Keratinocyte (primary cell): ENCODE measurements at regions not wholly inside any gene's neighbourhood (a gene's known extent, or its start where the extent isn't known, plus 50 kb on each side); places are given as distances from the start of the nearest gene placed in this dataset.

Experiments used
- DNase-seq: peaks from one replicate; pipeline ENCODE4 v3.0.0-alpha.2; 2011; ENCODE audit warnings: low read depth, missing footprints, low spot score
- FAIRE-seq: peaks from 2 replicates; lab custom pipeline; 2011; peaks lifted over from hg19 to GRCh38; lab: Jason Lieb, UNC
- H2AFZ ChIP-seq: 2 replicates; pipeline ENCODE4 v1.6.0; 2012; ENCODE audit warnings: low read length, control low read depth, inconsistent platforms; ENCODE audit not compliant: control insufficient read depth
- H3K27ac ChIP-seq: 2 replicates; pipeline ENCODE4 v1.5.1; 2011; ENCODE audit warnings: low read length; ENCODE audit not compliant: control insufficient read depth, insufficient read depth
- H3K27me3 ChIP-seq: 3 replicates; pipeline ENCODE4 v1.6.0; 2011; ENCODE audit warnings: low read length; ENCODE audit not compliant: control insufficient read depth, insufficient read depth; ENCODE audit errors: extremely low read depth
- H3K36me3 ChIP-seq, 2 experiments: 2 replicates in 1 of 2; 3 replicates in 1 of 2; pipeline ENCODE4 v1.5.1; 2011; ENCODE audit warnings: low read length in 2 of 2, mild to moderate bottlenecking in 1 of 2; ENCODE audit not compliant: control insufficient read depth in 2 of 2, insufficient read depth in 2 of 2; ENCODE audit errors: extremely low read depth in 1 of 2
- H3K4me1 ChIP-seq: 3 replicates; pipeline ENCODE4 v1.5.1; 2011; ENCODE audit warnings: low read length; ENCODE audit not compliant: control insufficient read depth, insufficient read depth; ENCODE audit errors: extremely low read depth
- H3K4me2 ChIP-seq: 3 replicates; pipeline ENCODE4 v1.6.0; 2011; ENCODE audit warnings: low read depth, low read length; ENCODE audit not compliant: control insufficient read depth, insufficient read depth; ENCODE audit errors: extremely low read depth
- H3K4me3 ChIP-seq, 3 experiments: fragments of 200-600 bp in 1 of 3; sonication (generic) in 1 of 3; 2 replicates in 2 of 3; 3 replicates in 1 of 3; pipeline ENCODE4 v1.5.1; 2011 to 2016; ENCODE audit warnings: low read length in 3 of 3, mild to moderate bottlenecking in 3 of 3, control low read depth in 2 of 3, inconsistent platforms in 1 of 3, low read depth in 1 of 3, mixed read lengths in 1 of 3, mixed run types in 1 of 3, moderate library complexity in 1 of 3; ENCODE audit not compliant: control insufficient read depth in 2 of 3, insufficient read depth in 2 of 3; ENCODE audit errors: extremely low read depth in 1 of 3
- H3K79me2 ChIP-seq: 2 replicates; pipeline ENCODE4 v1.6.0; 2012; ENCODE audit warnings: low read length; ENCODE audit not compliant: control insufficient read depth, insufficient read depth
- H3K9ac ChIP-seq: 3 replicates; pipeline ENCODE4 v1.6.0; 2011; ENCODE audit warnings: low read length; ENCODE audit not compliant: control insufficient read depth, insufficient read depth; ENCODE audit errors: extremely low read depth
- H3K9me1 ChIP-seq: 3 replicates; pipeline ENCODE4 v1.6.0; 2011; ENCODE audit warnings: low read length; ENCODE audit not compliant: control insufficient read depth, insufficient read depth; ENCODE audit errors: extremely low read depth
- H3K9me3 ChIP-seq: 2 replicates; pipeline ENCODE4 v1.5.1; 2012; ENCODE audit warnings: low read depth, low read length; ENCODE audit not compliant: control insufficient read depth
- H4K20me1 ChIP-seq: 3 replicates; pipeline ENCODE4 v1.6.0; 2011; ENCODE audit warnings: low read length; ENCODE audit not compliant: control insufficient read depth, insufficient read depth; ENCODE audit errors: extremely low read depth
- EZH2 ChIP-seq: IDR thresholded peaks from one replicate; pipeline ENCODE4 v1.6.1; 2012; ENCODE audit warnings: inconsistent platforms, mild to moderate bottlenecking, low read length, moderate library complexity
- dilution Hi-C: fragments of 300-500 bp; cut with MboI; formaldehyde crosslinking; loops from one replicate; pipeline ENCODE4 v1.7.0; 2020; ENCODE audit warnings: low sequenced_read_pairs; ENCODE audit not compliant: extremely low pct_ligation_motif_present
- TF ChIP-seq, protein P1 (sequence below), 3 experiments: IDR thresholded peaks in 1 of 3; conservative IDR thresholded peaks in 1 of 3; optimal IDR thresholded peaks in 1 of 3; 2 replicates in 2 of 3; 3 replicates in 1 of 3; pipeline versions ENCODE3 to v1.5.1; 2011; ENCODE audit warnings: low read length in 3 of 3, mild to moderate bottlenecking in 3 of 3, moderate library complexity in 2 of 3, control low read depth in 1 of 3, inconsistent platforms in 1 of 3; ENCODE audit not compliant: insufficient read depth in 2 of 3; ENCODE audit errors: extremely low read depth in 1 of 3

DNA sequence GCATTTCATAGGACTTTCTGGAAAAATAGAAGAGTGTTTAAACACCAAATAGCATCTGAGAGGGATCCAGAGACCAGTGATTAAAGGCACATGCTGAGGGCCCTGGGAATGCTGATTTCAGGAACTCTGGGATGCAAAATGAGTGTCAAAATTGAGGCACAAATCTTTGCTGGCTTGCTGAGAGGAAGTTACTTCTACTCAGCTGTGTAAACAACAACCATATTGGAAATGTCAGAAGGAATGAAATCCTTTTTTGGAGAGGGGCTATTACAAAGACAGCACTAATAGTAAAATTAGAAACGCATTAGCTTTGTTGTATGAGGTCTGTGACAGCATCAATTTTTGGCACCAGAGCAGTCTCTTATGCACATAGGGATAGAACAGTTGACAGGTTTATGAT, 267.8 kb upstream of the RAG2 start:
- Histone ChIP-seq H3K4me2 (no peak overlapping the region), H3K79me2 (no peaks in the 10 kb centered on the region), H3K4me3 (no peak overlapping the region), H3K9me3 (no peaks in the 10 kb centered on the region), H3K36me3 (no peaks in the 10 kb centered on the region), H3K9me1 (no peaks in the 10 kb centered on the region), H2AFZ (no peak overlapping the region), H3K4me1 (no peaks in the 10 kb centered on the region), H3K9ac (no peak overlapping the region), H3K27me3 (no peaks in the 10 kb centered on the region), H3K27ac (no peak overlapping the region), H4K20me1 (no peaks in the 10 kb centered on the region)
- FAIRE-seq (no peak), DNase-seq (no peak)
- no peak for TF ChIP-seq EZH2
- TF ChIP-seq, protein P1, sequence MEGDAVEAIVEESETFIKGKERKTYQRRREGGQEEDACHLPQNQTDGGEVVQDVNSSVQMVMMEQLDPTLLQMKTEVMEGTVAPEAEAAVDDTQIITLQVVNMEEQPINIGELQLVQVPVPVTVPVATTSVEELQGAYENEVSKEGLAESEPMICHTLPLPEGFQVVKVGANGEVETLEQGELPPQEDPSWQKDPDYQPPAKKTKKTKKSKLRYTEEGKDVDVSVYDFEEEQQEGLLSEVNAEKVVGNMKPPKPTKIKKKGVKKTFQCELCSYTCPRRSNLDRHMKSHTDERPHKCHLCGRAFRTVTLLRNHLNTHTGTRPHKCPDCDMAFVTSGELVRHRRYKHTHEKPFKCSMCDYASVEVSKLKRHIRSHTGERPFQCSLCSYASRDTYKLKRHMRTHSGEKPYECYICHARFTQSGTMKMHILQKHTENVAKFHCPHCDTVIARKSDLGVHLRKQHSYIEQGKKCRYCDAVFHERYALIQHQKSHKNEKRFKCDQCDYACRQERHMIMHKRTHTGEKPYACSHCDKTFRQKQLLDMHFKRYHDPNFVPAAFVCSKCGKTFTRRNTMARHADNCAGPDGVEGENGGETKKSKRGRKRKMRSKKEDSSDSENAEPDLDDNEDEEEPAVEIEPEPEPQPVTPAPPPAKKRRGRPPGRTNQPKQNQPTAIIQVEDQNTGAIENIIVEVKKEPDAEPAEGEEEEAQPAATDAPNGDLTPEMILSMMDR (optimal IDR thresholded peaks at IDR 0.05 in 1 of 3, IDR thresholded peaks at IDR 0.05 in 1 of 3, conservative IDR thresholded peaks at IDR 0.05 in 1 of 3; ENCODE audit: extremely low read depth in 1 of 3, insufficient read depth in 2 of 3, low read length in 3 of 3) = no peak
- dilution Hi-C loops = no loop called here

DNA sequence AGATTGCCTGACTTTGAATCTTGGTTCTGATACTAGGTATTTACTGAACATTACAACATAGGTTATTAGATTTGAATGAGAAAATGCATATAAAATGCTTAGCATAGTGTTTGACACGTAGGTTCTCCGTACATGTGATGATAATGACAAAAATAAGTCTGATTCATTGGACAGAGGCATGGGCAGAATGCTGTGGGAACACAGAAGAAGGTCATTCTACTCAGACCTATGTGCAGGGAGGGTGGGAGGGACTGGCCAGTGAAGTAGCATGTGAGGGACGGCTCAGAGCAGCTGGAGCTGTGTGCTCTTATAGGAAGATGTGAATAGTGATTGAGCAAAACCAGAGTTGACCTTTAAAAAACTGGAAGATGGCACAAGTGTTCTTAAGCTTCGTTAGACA, 256.8 kb upstream of the RAG2 start:
- Histone ChIP-seq H3K9me1 (no peaks in the 10 kb centered on the region), H3K9me3 (no peaks in the 10 kb centered on the region), H3K4me3 (no peak overlapping the region), H2AFZ (no peak overlapping the region), H4K20me1 (no peaks in the 10 kb centered on the region), H3K4me1 (no peaks in the 10 kb centered on the region), H3K4me2 (no peak overlapping the region), H3K9ac (no peak overlapping the region), H3K27me3 (no peaks in the 10 kb centered on the region), H3K79me2 (no peaks in the 10 kb centered on the region), H3K36me3 (no peaks in the 10 kb centered on the region), H3K27ac (no peak overlapping the region)
- DNase-seq (no peak), FAIRE-seq (no peak)
- TF ChIP-seq EZH2 = no peak
- TF ChIP-seq, protein P1 (optimal IDR thresholded peaks at IDR 0.05 in 1 of 3, IDR thresholded peaks at IDR 0.05 in 1 of 3, conservative IDR thresholded peaks at IDR 0.05 in 1 of 3; ENCODE audit: extremely low read depth in 1 of 3, insufficient read depth in 2 of 3, low read length in 3 of 3) = no peak
- dilution Hi-C loops = no loop called here
